HUES64 (cell line): ENCODE measurements at regions not wholly inside any gene's neighbourhood (a gene's known extent, or its start where the extent isn't known, plus 50 kb on each side); places are given as distances from the start of the nearest gene placed in this dataset.

Experiments used
- H3K27ac ChIP-seq: 2 replicates; pipeline ENCODE4 v1.7.0; 2013; ENCODE audit warnings: low read depth, low read length, inconsistent platforms
- H3K27me3 ChIP-seq: 2 replicates; pipeline ENCODE4 v1.6.1; 2013; ENCODE audit warnings: mild to moderate bottlenecking, low read length; ENCODE audit not compliant: insufficient read depth
- H3K36me3 ChIP-seq: 2 replicates; pipeline ENCODE4 v1.6.1; 2013; ENCODE audit warnings: mild to moderate bottlenecking, low read length; ENCODE audit not compliant: insufficient read depth
- H3K4me1 ChIP-seq: 2 replicates; pipeline ENCODE4 v1.6.1; 2013; ENCODE audit warnings: mild to moderate bottlenecking, low read length, moderate library complexity; ENCODE audit not compliant: insufficient read depth
- H3K4me3 ChIP-seq: 2 replicates; pipeline ENCODE4 v1.5.1; 2013; ENCODE audit warnings: mild to moderate bottlenecking, low read length, moderate library complexity
- H3K9ac ChIP-seq: 2 replicates; pipeline ENCODE4 v1.6.1; 2013; ENCODE audit warnings: mild to moderate bottlenecking, low read depth, low read length
- H3K9me3 ChIP-seq: 2 replicates; pipeline ENCODE4 v1.6.1; 2013; ENCODE audit warnings: low read depth, low read length; ENCODE audit not compliant: insufficient read depth
- WGBS: fragments of 150-250, 120-280 bp; methylation state at CpG from one replicate; pipeline ENCODE4 v1.1.7; 2013; ENCODE audit warnings: missing lambda C conversion rate; 5-methylcytosine and 5-hydroxymethylcytosine counted together

DNA sequence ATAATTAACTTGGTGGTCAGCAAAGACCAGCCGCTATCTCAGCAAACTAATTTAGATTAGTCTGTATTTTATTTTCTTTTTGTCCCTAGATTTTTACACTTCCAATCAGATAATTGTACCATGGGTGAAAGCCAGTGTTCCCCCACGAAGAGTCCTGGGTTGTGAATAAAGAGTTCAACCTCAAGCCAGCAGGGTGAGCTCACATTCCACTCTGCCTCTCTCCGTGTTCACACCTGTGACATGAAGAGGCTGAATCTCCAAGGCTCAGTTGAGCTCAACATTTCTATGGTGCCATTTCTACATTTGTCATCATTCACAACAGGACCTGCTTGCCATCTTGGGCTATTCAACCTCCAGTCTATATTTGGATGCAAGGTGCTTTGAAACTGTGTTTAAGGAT lies 771.5 kb downstream of the GALR1 start:
- H3K9ac ChIP-seq = no peak overlapping the region
- whole genome bisulfite sequencing = 54% methylated on average over 2 of the region's 3 CpGs

DNA sequence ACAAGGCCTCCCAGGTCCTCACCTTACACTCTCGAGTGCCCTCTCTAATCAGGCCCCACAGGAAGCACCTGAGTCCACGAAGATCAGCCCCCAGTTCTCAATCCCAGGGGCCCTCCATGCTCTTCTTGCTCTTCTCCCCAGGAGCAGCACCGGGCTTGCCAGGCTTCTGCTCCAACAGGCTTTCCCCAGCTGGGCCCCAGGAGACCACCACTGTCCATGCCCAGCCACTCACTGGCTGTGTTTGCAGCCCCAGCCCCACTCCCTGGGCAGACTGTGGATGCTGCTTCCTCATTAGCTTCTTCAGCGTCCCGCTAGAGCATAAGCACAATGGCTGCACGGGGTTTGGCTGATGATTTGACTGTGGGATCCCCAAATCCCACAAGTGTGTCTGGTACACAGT lies 781.9 kb downstream of the GALR1 start:
- no peak overlapping the region for H3K4me3 ChIP-seq
- no peaks in the 10 kb centered on the region for H3K36me3 ChIP-seq
- no peak overlapping the region for H3K27ac ChIP-seq
- 90% methylated on average over 6 of the region's 6 CpGs for WGBS
- no peaks in the 10 kb centered on the region for H3K27me3 ChIP-seq
- no peak overlapping the region for H3K9ac ChIP-seq
- peaks cover 10% of the 10 kb centered on the region for H3K4me1 ChIP-seq
- H3K9me3 ChIP-seq = no peaks in the 10 kb centered on the region

More for the DNA sequence above, 771.5 kb downstream of the GALR1 start:
- H3K4me1 ChIP-seq = no peaks in the 10 kb centered on the region
- no peaks in the 10 kb centered on the region for H3K36me3 ChIP-seq
- peaks cover 36% of the 10 kb centered on the region for H3K27me3 ChIP-seq
- H3K27ac ChIP-seq = no peak overlapping the region
- no peak overlapping the region for H3K4me3 ChIP-seq
- no peaks in the 10 kb centered on the region for H3K9me3 ChIP-seq

DNA sequence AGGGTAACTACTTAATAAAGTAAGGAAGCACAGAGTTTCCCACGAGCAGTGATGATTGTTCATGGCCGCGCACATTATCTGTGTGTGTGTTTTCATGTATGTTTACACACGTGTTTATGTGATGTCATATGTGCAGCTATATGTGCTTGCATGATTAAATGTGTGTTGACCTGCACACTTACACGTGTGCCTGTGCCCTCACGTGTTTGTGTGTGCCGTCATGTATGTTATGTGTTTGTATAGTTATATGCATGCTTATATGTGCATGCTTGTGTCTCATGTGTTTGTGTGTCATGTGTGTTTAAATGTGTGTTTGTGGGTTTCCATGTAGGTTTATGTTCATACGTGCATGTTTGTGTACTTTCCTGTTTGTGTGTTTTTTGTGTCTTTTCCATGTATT lies 782.3 kb downstream of the GALR1 start:
- Histone ChIP-seq H3K27me3 (no peaks in the 10 kb centered on the region), H3K9ac (no peak overlapping the region), H3K36me3 (no peaks in the 10 kb centered on the region), H3K4me1 (peaks cover 10% of the 10 kb centered on the region), H3K27ac (no peak overlapping the region), H3K4me3 (no peak overlapping the region), H3K9me3 (no peaks in the 10 kb centered on the region)
- whole genome bisulfite sequencing = 92% methylated on average over 8 of the region's 8 CpGs

DNA sequence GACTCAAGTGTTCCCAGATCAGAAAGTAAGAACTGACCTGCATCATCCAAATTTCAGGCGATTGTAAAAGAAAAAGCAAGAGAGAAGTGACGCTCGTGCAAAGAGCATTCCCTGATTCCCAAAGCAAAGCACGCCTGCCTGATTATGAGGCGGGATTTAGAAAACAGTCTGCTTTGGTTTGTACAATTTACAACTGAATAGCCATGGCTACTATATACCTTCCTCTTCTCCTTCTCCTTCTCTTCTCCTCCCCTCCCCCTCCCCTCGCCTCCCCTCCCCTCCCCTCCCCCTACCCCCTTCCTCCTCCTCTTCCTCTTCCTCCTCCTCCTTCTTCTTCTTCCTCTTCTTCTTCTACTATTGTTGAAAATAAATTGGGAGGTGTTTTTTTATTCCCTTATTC lies 782.9 kb downstream of the GALR1 start:
- peaks cover 10% of the 10 kb centered on the region for H3K4me1 ChIP-seq
- no peaks in the 10 kb centered on the region for H3K9me3 ChIP-seq
- 0 out of 2 replicates have a peak overlapping the region, but pooled peaks have one; percentile 35 for H3K27ac ChIP-seq
- H3K9ac ChIP-seq = no peak overlapping the region
- no peaks in the 10 kb centered on the region for H3K27me3 ChIP-seq
- H3K36me3 ChIP-seq = no peaks in the 10 kb centered on the region
- 66% methylated on average over 5 of the region's 6 CpGs for WGBS
- H3K4me3 ChIP-seq = no peak overlapping the region

DNA sequence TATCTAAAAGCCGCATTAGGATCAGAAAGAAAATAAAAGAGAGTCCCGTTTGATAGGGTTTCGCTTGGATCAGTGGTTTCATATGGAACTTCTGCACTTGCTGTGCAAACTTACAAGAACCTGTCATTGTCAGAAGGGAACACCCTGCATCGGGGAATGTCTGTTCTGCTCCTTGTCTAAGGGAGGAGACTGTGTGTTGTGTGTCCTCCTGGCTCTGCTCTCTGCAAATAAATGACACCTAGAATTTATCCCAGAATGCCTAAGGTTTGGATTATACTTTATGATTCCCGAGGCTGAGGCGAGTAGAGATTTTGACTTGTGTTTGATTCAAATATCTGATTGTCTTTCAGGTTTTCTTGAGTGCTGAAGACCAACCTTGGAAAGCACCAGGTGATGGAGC lies 785.1 kb downstream of the GALR1 start:
- H3K9ac ChIP-seq = no peak overlapping the region
- 96% methylated on average over 6 of the region's 6 CpGs for WGBS
- no peaks in the 10 kb centered on the region for H3K36me3 ChIP-seq
- peaks cover 10% of the 10 kb centered on the region for H3K4me1 ChIP-seq
- no peak overlapping the region for H3K4me3 ChIP-seq
- H3K9me3 ChIP-seq = no peaks in the 10 kb centered on the region; the same call in 1 of the 2 replicates
- H3K27me3 ChIP-seq = no peaks in the 10 kb centered on the region
- no peak overlapping the region for H3K27ac ChIP-seq

DNA sequence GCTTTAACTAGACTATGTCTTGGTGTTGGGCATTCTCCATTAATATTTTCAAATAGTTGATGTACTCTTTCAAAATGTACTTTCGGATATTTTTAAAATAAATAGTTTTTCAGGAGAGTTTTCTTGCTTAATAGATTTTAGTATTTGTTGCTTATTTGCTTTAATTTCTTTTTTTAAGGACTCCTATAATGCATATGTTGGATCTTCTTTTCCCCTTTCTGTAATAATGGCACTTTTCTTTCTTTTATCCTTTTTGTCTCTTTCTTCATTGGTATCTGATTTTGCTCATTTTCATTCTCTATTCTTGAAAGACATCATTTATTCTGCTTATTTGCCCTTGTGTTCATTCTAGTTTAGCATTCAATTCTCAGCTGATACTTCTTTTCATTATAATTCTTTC lies 791.6 kb downstream of the GALR1 start:
- Histone ChIP-seq H3K4me1 (no peaks in the 10 kb centered on the region), H3K9ac (no peak overlapping the region), H3K27me3 (no peaks in the 10 kb centered on the region), H3K27ac (no peak overlapping the region), H3K36me3 (no peaks in the 10 kb centered on the region), H3K9me3 (peaks cover 21% of the 10 kb centered on the region), H3K4me3 (no peak overlapping the region)
- WGBS = no CpG with 5 or more reads among the region's 1 CpG

DNA sequence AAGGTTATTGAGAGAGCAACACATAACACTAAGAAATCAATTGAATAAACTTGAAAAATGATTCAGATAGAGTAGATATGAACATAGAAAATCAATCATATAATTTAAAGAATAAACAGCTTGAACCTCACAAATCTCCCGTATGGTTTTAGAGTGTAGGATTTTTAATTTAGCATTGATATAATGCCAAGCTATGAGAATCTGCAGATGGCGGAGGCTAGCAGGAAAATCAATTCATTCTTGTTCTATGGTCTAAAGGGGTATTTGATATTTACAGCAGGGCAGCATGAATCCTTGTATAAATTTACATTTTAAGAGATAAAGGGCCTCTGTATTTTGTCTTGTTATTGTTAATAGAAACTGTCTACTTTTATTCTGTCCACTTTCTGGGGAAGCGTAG lies 797.0 kb downstream of the GALR1 start:
- Histone ChIP-seq H3K36me3 (no peaks in the 10 kb centered on the region), H3K4me1 (no peaks in the 10 kb centered on the region), H3K27ac (no peak overlapping the region), H3K27me3 (no peaks in the 10 kb centered on the region), H3K9ac (no peak overlapping the region), H3K9me3 (peaks cover 6% of the 10 kb centered on the region), H3K4me3 (no peak overlapping the region)
- WGBS = 97% methylated on average over 3 of the region's 3 CpGs

DNA sequence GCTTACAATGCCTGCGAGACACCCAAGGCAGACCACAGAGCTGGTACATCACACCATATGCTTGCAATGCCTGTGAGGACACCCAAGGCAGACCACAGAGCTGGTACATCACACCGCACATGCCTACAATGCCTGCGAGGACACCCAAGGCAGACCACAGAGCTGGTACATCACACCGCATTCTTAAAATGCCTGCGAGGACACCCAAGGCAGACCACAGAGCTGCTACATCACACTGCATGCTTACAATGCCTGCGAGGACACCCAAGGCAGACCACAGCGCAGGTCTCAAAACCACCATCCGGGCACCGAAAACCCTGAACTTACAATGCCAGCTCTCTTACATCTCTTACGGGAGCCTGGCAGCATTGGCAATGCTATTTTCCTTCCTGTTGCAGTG lies 799.6 kb downstream of the GALR1 start:
- Histone ChIP-seq H3K27ac (no peak overlapping the region), H3K9me3 (no peaks in the 10 kb centered on the region), H3K36me3 (no peaks in the 10 kb centered on the region), H3K4me3 (no peak overlapping the region), H3K27me3 (no peaks in the 10 kb centered on the region), H3K9ac (no peak overlapping the region), H3K4me1 (no peaks in the 10 kb centered on the region)
- WGBS = 93% methylated on average over 10 of the region's 10 CpGs

DNA sequence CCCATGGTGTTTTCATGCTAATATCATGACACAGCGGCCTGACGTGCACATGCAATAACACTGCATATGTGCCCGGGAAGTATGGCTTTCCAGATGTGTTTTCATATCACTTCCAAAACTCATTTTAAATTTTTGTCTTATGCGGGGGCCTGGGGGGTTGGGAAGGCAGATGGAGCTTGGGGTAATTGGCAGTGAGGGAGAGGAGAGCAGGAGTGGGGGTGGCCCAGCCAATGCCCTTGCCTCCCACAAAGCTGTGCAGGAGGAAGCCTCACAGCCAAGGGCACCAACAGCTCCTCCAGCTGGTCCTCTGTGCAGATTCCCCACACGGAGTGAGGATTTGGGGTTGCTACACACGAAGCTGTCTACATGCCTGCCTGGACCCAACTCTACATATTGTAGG lies 805.2 kb downstream of the GALR1 start:
- no peaks in the 10 kb centered on the region for H3K27me3 ChIP-seq
- no peaks in the 10 kb centered on the region for H3K4me1 ChIP-seq
- no peak overlapping the region for H3K9ac ChIP-seq
- H3K4me3 ChIP-seq = no peak overlapping the region
- 93% methylated on average over 6 of the region's 6 CpGs for WGBS
- H3K36me3 ChIP-seq = no peaks in the 10 kb centered on the region
- no peaks in the 10 kb centered on the region for H3K9me3 ChIP-seq
- H3K27ac ChIP-seq = no peak overlapping the region

DNA sequence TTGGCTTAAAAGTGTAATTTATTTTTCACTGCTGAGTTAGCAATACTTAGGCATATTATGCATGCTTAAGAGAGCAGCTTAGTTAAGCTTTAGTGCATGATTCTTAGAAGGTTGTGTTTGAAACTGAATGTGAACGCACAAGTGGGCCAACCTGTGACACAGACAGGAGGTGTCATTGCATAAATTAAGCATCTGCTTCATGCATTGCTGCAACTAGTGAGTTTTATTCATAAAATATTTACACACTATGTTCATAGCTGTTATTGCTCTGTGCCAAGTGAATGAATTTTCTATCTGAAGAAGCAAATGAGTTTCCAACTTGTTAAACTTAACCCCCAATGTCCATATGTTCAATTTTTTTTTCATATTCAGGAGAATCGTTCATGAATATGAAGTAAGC lies 806.4 kb downstream of the GALR1 start:
- Histone ChIP-seq H3K27ac (no peak overlapping the region), H3K4me1 (no peaks in the 10 kb centered on the region), H3K9ac (no peak overlapping the region), H3K4me3 (no peak overlapping the region), H3K36me3 (no peaks in the 10 kb centered on the region), H3K9me3 (no peaks in the 10 kb centered on the region), H3K27me3 (no peaks in the 10 kb centered on the region)
- WGBS = 94% methylated on average over 2 of the region's 2 CpGs

DNA sequence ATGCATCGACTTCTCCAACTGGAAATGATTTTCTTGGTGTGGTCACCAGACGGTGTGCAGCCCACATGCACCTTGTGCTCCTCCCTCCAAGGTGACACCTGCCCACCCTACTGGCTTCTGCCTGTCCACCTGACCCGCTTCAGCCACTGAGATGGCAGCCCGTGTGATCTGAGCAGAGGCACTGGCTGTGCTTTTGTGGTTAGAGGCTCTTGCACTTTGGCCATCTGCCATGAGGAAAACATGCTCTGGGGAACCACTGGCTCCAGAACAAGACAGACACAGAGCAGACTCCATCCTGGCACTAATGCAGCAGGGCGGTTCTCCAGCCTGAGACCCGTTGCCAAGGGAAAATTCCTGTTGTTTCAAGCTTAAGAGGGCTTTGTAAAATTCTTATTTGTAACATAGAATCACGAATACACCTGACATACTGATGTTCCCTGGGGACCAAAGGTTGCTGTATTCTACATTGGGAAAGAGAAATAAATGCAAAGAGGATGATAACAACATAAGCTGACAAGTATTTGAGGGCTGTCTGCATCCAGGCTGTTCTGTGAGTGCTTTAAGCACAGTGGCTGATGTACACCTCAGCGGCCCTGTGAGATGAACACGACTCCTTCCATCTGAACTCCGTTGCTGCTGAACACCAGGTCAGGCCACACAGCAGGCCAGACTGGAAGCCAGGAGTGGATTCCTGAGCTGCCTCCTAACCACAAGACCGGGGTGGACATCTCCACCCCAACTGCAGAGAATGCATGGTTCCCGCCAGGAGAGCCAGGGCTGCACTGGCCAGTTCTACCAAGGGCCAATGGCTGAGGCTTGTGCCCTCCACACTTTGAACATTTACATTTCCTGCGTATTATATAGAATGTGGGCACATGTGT lies 820.4 kb downstream of the GALR1 start:
- Histone ChIP-seq H3K9ac (no peak overlapping the region), H3K27ac (no peak overlapping the region)
- WGBS = 95% methylated on average over 12 of the region's 13 CpGs

More for the DNA sequence above, 820.4 kb downstream of the GALR1 start:
- Histone ChIP-seq H3K9me3 (peaks cover 9% of the 10 kb centered on the region; the same call in 1 of the 2 replicates), H3K27me3 (no peaks in the 10 kb centered on the region), H3K36me3 (no peaks in the 10 kb centered on the region), H3K4me3 (no peak overlapping the region), H3K4me1 (peaks cover 10% of the 10 kb centered on the region)
